GM12865 (cell line): ENCODE measurements at regions not wholly inside any gene's neighbourhood (a gene's known extent, or its start where the extent isn't known, plus 50 kb on each side); places are given as distances from the start of the nearest gene placed in this dataset.
A peak's percentile ranks its signal among the peaks of the same experiment; 100 is the strongest.

ENCODE experiments used
- DNase-seq: peaks from one replicate; pipeline ENCODE4 v3.0.0; 2010; ENCODE audit warnings: low read depth
- H3K4me3 ChIP-seq: 2 replicates; pipeline ENCODE4 v1.5.1; 2011; ENCODE audit warnings: mild to moderate bottlenecking, low read depth, low read length, control low read depth
- TF ChIP-seq, protein P1 (sequence below): IDR thresholded peaks from 2 replicates; pipeline ENCODE4 v1.5.1; 2011; ENCODE audit warnings: low read length, control low read depth, low read depth, inconsistent platforms; ENCODE audit not compliant: insufficient read depth; ENCODE audit errors: missing control alignments

DNA sequence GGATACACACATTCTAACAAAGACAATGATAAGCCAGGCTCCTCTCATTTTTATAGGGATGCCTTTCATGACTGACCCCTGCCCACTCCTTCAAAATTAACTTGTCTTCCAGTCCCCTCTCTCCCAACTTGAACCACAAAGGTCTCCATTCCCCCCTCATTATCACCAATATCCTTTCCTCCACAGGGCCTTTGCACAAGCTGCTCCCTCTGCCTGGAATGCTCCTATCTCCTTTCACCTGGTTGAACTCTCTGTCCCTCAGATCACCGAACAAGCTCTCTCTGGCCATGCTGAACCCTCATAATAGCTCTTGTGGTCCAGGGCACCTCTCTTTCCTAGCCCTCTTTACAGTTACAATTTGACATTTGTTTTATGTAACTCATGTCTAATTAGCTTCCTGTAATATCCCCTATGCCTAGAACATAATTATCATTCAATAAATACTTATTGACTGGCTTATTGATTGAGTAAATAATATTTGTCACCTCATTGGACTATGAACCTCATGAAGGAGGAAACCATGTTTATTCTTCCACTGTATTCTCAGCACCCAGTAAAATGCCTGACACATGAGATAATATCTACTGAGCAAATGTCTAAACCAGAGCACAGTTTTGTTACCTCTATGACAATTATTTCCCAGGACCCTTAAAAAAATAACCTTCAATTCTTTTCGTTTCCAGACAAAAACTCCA is 266.3 kb upstream of the RASGEF1B start:
- no peak overlapping the region for H3K4me3 ChIP-seq
- TF ChIP-seq, protein P1, sequence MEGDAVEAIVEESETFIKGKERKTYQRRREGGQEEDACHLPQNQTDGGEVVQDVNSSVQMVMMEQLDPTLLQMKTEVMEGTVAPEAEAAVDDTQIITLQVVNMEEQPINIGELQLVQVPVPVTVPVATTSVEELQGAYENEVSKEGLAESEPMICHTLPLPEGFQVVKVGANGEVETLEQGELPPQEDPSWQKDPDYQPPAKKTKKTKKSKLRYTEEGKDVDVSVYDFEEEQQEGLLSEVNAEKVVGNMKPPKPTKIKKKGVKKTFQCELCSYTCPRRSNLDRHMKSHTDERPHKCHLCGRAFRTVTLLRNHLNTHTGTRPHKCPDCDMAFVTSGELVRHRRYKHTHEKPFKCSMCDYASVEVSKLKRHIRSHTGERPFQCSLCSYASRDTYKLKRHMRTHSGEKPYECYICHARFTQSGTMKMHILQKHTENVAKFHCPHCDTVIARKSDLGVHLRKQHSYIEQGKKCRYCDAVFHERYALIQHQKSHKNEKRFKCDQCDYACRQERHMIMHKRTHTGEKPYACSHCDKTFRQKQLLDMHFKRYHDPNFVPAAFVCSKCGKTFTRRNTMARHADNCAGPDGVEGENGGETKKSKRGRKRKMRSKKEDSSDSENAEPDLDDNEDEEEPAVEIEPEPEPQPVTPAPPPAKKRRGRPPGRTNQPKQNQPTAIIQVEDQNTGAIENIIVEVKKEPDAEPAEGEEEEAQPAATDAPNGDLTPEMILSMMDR, result no peak
- DNase-seq, result no peak

DNA sequence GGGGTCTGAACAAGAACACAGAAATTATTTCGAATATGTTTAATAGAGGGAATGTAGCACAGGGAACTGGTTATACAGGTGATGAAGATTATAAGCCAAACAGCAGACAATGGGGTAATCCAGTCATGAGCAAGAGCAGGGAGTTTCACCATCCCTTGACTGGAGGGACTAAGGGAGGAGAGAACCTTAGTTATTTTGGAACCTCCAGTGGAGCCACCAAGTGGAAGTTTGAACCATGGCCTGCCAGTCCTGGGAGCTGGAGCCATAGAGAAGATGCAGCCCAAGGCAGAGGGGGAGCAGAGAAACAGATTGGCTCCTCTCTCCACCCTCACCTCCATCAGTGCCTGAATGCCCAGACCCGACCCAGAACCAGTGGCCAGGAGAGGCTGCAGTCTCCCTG is 264.6 kb upstream of the RASGEF1B start:
- no peak for DNase-seq
- no peak overlapping the region for H3K4me3 ChIP-seq
- TF ChIP-seq, protein P1, result no peak

DNA sequence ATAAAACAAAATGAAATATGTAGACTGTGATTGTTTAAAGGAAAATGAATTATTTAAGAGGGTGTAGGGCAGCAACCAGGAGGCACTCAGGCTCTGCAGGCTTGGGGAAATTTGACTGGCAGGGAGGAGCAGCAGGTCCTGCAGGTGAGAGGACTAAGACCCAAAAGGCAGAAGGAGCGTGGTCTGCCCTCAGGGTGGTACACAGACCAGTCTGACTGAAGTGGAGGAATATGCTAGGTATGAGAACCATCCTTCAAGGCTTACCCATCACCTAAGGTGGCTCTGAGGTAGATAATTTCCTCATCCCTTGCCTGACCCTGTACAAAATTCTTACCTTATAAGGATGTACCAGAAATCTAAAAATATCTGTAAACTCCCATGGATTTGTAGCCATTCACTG is 261.3 kb upstream of the RASGEF1B start:
- no peak for DNase-seq
- no peak overlapping the region for H3K4me3 ChIP-seq
- TF ChIP-seq, protein P1, result no peak

DNA sequence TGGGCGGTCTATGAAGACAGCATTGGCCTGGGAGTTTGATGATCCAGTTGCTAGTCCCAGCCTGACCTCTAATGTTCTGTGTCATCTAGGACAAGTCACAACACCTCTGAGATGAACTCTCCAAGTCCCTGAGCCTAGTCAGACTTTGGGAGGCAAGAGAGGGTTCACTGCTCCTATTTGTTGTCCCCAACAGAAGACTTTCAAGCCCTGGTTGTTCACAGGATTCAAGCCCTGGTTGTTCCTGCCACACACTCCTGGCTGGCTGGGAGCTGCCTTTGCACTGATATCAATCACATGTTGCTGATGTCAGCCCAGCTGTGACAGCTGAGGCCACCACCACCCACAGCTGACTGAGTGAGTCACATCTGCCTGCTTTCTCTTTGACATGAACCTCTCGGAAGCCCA is 253.2 kb upstream of the RASGEF1B start:
- TF ChIP-seq, protein P1, result no peak
- DNase-seq, result peak; percentile 20
- no peak overlapping the region for H3K4me3 ChIP-seq

DNA sequence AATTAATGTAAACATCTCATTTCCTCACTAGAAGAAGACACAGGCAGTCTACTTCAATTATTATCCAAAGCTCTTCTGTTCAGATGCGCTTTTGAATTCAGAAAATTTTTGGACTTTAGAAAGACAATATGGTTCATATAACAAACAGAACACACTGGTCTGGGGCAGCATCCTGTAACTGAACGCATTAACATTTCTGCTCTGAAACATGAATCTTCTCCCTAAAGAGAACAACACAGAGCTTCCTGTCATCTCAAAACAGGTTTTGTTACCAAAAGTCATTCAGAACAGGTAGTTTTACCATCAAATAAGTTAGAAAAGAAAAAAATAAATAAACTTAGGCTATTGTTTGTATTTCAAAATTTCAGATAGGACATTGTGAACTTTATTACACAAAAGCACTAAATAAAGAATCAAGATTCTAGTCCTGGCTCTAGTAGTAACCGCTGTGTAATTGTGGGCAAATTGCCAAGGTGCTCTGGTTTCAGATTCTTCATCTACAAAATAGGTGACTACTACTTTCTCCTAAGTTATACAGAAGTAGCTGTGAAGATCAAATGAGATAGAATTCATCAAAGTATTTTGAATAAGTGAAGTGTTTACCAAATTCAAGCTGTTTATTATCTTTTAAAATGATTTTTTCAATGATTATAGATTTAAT is 252.3 kb upstream of the RASGEF1B start:
- TF ChIP-seq, protein P1, result no peak
- peak; percentile 7 for DNase-seq
- H3K4me3 ChIP-seq, result no peak overlapping the region

DNA sequence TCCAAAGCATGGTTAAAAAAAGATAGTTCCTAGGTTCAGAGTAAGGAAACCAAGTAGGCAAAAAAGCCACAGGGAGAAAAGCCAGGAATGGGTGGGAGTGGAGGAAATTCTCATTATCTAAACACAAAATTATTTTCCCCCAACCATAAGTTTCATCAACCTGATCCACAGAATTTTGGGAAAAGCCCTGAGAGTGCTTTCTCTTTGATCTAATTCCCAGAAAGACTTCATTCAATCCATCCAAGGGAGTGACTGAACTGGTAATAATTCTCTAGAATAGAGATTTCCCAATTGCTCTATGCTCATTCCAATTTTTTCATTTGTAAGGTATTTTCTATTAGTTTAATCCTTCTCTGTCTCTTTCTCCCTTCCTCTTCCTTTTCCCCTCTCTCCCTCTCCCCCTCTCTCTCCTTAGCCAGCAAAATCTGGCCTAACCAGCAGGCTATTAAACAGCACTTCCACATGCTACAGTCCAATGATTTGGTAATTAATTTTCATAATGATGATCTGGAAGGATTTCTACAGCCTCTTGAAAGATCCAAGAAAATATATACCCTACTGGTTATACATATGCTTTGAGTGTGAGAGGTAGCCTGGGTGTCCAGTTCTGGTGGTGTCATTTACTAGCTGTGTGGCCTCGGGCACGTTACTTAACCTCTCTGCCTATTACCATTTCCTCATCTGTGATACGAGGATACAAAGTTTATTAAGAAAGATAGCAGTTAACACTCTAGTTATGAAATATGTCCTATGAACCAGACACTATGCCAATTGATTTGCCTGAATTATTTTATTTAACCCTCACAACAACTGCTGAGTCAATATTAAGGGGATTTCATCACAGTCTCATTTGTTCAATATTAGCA is 251.5 kb upstream of the RASGEF1B start:
- TF ChIP-seq, protein P1, result no peak
- DNase-seq, result no peak
- no peak overlapping the region for H3K4me3 ChIP-seq
